Astrocyte of the cerebellum (primary cell): ENCODE measurements at regions not wholly inside any gene's neighbourhood (a gene's known extent, or its start where the extent isn't known, plus 50 kb on each side); places are given as distances from the start of the nearest gene placed in this dataset.

Experiments
- DNase-seq: peaks from one replicate; pipeline ENCODE4 v3.0.0-alpha.2; 2011; ENCODE audit warnings: low read depth
- H3K4me3 ChIP-seq: 2 replicates; pipeline ENCODE4 v1.5.1; 2011; ENCODE audit warnings: mild to moderate bottlenecking, low read depth, low read length, moderate library complexity
- in situ Hi-C: cut with HindIII; loops from 2 replicates; pipeline ENCODE4 v1.10.0; 2017; ENCODE audit warnings: low sequenced_read_pairs
- TF ChIP-seq, protein P1 (sequence below): IDR thresholded peaks from 2 replicates; pipeline ENCODE4 v1.5.1; 2012; ENCODE audit warnings: low read length, low read depth, moderate library complexity, mild to moderate bottlenecking; ENCODE audit errors: missing control alignments

DNA sequence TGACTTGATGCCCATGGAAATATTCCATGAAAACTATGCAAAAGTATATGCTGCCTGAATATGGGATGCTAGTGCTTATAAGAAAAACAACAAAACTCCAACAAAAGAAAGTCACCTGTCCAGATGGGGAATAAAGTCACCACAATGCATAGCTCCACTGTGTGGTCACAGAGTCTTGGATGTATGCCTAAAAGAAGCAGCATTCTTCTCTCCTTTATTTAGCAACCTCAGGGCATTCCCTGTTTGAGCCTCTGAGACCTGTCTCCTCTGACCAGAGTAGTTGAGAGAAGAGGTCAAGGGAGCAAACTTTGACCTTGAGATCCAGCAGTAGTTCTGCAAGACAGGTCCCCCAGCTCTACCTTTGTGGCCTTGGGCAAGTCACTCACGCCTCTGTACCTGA is 287.5 kb downstream of the MED10 start:
- no peak for DNase-seq
- H3K4me3 ChIP-seq = no peak overlapping the region
- TF ChIP-seq, protein P1, sequence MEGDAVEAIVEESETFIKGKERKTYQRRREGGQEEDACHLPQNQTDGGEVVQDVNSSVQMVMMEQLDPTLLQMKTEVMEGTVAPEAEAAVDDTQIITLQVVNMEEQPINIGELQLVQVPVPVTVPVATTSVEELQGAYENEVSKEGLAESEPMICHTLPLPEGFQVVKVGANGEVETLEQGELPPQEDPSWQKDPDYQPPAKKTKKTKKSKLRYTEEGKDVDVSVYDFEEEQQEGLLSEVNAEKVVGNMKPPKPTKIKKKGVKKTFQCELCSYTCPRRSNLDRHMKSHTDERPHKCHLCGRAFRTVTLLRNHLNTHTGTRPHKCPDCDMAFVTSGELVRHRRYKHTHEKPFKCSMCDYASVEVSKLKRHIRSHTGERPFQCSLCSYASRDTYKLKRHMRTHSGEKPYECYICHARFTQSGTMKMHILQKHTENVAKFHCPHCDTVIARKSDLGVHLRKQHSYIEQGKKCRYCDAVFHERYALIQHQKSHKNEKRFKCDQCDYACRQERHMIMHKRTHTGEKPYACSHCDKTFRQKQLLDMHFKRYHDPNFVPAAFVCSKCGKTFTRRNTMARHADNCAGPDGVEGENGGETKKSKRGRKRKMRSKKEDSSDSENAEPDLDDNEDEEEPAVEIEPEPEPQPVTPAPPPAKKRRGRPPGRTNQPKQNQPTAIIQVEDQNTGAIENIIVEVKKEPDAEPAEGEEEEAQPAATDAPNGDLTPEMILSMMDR = no peak
- in situ Hi-C loops = no loop called here

DNA sequence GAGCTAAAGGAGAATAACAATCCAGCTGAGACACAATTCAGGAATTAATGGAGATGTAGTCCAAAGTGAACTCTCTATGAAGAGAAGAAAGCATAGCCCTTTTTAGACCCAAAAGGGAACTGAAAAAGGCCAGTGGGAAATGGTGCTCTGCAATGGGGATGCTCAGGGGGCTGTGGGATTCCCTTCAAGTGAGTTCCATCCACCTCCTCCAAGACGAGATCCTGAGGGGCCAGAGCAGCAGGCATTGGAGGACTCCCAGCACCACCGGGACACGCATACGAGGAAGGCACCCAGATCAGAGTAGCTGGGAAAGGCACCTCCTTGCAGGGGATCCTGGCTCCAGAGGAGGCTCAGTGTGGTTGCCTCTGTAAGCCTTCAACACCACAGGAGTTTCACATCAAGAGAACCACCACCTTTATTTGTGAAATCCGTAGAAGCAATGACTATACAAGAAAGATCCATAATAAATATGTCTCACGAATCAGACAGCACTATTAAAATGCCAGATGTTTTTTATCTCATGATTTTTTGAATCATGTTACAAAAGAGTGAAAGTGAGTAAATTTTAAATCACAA is 288.2 kb downstream of the MED10 start:
- TF ChIP-seq, protein P1 = no peak
- no peak for DNase-seq
- no peak overlapping the region for H3K4me3 ChIP-seq
- in situ Hi-C loops = no loop called here

DNA sequence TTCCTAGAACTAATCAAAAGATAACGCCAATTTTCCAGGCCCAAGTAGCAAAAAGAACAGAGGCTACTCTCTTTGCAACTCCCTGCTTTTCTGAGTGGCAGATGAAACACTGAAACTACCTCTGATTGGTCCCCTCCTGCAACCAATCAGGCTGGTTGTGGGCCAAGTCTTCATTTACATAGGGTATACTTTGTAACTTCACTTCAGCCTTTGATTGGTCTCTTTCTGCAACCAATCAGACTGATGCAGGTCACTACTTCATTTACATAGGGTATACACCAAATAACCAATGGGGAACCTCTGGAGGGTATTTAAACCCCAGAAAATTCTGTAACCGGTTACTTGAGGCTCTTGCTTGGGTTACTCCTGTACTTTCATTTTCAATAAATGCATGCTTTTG is 289.6 kb downstream of the MED10 start:
- DNase-seq = no peak
- TF ChIP-seq, protein P1 = no peak
- in situ Hi-C loops = no loop called here
- no peak overlapping the region for H3K4me3 ChIP-seq

GRCh38 chr5:6087576-6087975 is 290.8 kb downstream of the MED10 start:
- TF ChIP-seq, protein P1 = no peak
- in situ Hi-C loops = no loop called here
- no peak overlapping the region for H3K4me3 ChIP-seq
- no peak for DNase-seq

DNA sequence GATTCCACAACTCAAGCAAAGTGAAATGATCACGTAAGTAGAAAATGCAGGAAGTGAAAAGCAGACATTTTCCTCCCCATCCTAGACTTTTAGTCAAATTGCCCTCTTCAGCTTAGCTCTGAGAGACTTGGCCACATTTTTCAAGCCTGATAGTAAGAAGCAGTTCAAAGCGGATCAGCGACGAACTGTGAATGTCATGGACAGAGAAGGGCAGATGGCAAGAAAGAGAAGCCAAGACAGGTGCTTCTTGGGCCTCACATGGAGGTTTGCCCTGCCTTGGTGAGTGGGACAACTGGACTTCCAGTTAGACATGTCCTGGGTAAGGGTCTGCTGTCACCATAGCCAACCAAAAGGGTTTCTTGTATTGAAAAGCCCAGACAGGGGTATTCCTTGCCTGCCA is 291.5 kb downstream of the MED10 start:
- H3K4me3 ChIP-seq = no peak overlapping the region
- in situ Hi-C loops = no loop called here
- TF ChIP-seq, protein P1 = no peak
- no peak for DNase-seq

- H3K4me3 ChIP-seq = no peak overlapping the region
- TF ChIP-seq, protein P1 = no peak
- in situ Hi-C loops = no loop called here
- DNase-seq = no peak
Measured at GRCh38 chr5:6085341-6085860, 292.9 kb downstream of the MED10 start.
